ENCODE measurements at regions not wholly inside any gene's neighbourhood (a gene's known extent, or its start where the extent isn't known, plus 50 kb on each side); places are given as distances from the start of the nearest gene placed in this dataset.
A peak's percentile ranks its signal among the peaks of the same experiment; 100 is the strongest.

DNA sequence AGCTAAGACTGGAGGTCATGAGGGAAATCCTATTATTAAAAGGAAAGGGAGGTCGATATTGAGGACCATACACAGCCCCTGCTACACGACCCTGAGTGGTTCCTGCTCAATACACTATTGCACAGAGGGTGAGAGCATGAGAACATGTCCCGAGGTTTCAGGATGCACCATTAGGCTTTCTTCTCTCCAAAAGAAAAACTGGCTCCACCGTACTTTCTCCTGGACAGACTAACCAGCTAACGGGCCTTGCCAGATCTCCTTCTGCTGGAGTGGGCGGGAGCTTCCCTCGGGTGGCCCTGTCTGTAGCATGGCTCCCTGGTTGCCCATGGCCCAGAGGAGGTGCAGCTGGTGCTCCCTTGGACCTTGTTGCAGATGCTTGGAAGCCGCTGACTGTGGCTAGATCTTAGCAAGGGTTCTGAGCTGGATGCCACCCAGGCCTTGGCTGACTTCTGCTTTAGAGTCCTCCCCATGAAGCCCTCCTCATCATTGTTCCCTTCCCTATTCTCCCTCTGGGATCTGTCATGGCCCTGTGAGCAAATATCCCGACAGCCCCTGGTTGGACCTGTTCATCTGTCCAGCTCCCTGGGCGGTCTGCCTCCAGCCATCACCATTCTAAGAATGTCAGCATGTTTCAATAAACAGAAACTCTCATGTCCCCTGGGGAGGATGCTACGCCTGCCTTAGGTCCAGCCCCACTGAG, 52.9 kb upstream of the SHH start:
- H3K36me3 ChIP-seq (ENCODE audit: control insufficient read depth in 2 of 3, insufficient read depth in 3 of 3, low read length in 3 of 3), result no peaks in the 10 kb centered on the region
- no peak overlapping the region for H3K9ac ChIP-seq (ENCODE audit: low read length in 3 of 3)
- intact Hi-C loops (cut with DNase I), result no loop called here
- no peaks in the 10 kb centered on the region for H3K27me3 ChIP-seq (ENCODE audit: control insufficient read depth, insufficient read depth, low read length)
- TF ChIP-seq, protein P1, sequence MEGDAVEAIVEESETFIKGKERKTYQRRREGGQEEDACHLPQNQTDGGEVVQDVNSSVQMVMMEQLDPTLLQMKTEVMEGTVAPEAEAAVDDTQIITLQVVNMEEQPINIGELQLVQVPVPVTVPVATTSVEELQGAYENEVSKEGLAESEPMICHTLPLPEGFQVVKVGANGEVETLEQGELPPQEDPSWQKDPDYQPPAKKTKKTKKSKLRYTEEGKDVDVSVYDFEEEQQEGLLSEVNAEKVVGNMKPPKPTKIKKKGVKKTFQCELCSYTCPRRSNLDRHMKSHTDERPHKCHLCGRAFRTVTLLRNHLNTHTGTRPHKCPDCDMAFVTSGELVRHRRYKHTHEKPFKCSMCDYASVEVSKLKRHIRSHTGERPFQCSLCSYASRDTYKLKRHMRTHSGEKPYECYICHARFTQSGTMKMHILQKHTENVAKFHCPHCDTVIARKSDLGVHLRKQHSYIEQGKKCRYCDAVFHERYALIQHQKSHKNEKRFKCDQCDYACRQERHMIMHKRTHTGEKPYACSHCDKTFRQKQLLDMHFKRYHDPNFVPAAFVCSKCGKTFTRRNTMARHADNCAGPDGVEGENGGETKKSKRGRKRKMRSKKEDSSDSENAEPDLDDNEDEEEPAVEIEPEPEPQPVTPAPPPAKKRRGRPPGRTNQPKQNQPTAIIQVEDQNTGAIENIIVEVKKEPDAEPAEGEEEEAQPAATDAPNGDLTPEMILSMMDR (IDR thresholded peaks at IDR 0.05; ENCODE audit: borderline replicate concordance, extremely low read depth, insufficient read depth), result no peak
- H3K9me3 ChIP-seq (ENCODE audit: control insufficient read depth in 2 of 3, insufficient read depth in 1 of 3, low read length in 3 of 3), result no peaks in the 10 kb centered on the region
- H3K27ac ChIP-seq (ENCODE audit: low read depth in 2 of 2, low read length in 2 of 2), result no peak overlapping the region
- DNase-seq, result peak in 1 of 5 donors; percentile 1
- FAIRE-seq, result no peak
- H3K4me3 ChIP-seq (ENCODE audit: low read length in 3 of 3), result no peak overlapping the region
- H3K4me1 ChIP-seq (ENCODE audit: control insufficient read depth in 2 of 3, insufficient read depth in 2 of 3, low read depth in 1 of 3, low read length in 3 of 3), result peaks cover 0 to 3% (median 0%) of the 10 kb centered on the region in 3 donors

GRCh38 chr7:155864271-155864985, 52.2 kb upstream of the SHH start:
- H3K4me1 ChIP-seq (ENCODE audit: control insufficient read depth in 2 of 3, insufficient read depth in 2 of 3, low read depth in 1 of 3, low read length in 3 of 3), result peaks cover 0 to 3% (median 0%) of the 10 kb centered on the region in 3 donors
- no peak overlapping the region for H3K27ac ChIP-seq (ENCODE audit: low read depth in 2 of 2, low read length in 2 of 2)
- TF ChIP-seq, protein P1 (IDR thresholded peaks at IDR 0.05; ENCODE audit: borderline replicate concordance, extremely low read depth, insufficient read depth), result no peak
- no peaks in the 10 kb centered on the region for H3K36me3 ChIP-seq (ENCODE audit: control insufficient read depth in 2 of 3, insufficient read depth in 3 of 3, low read length in 3 of 3)
- H3K9me3 ChIP-seq (ENCODE audit: control insufficient read depth in 2 of 3, insufficient read depth in 1 of 3, low read length in 3 of 3), result no peaks in the 10 kb centered on the region
- no peak overlapping the region for H3K9ac ChIP-seq (ENCODE audit: low read length in 3 of 3)
- H3K4me3 ChIP-seq (ENCODE audit: low read length in 3 of 3), result no peak overlapping the region
- no peaks in the 10 kb centered on the region for H3K27me3 ChIP-seq (ENCODE audit: control insufficient read depth, insufficient read depth, low read length)
- intact Hi-C loops (cut with DNase I), result no loop called here
- FAIRE-seq (no peak), DNase-seq (no peak)

- Histone ChIP-seq H3K36me3 (ENCODE audit: control insufficient read depth in 2 of 3, insufficient read depth in 3 of 3, low read length in 3 of 3) (no peaks in the 10 kb centered on the region), H3K9me3 (ENCODE audit: control insufficient read depth in 2 of 3, insufficient read depth in 1 of 3, low read length in 3 of 3) (no peaks in the 10 kb centered on the region), H3K27me3 (ENCODE audit: control insufficient read depth, insufficient read depth, low read length) (no peaks in the 10 kb centered on the region), H3K27ac (ENCODE audit: low read depth in 2 of 2, low read length in 2 of 2) (no peak overlapping the region), H3K4me1 (ENCODE audit: control insufficient read depth in 2 of 3, insufficient read depth in 2 of 3, low read depth in 1 of 3, low read length in 3 of 3) (peaks cover 0 to 3% (median 0%) of the 10 kb centered on the region in 3 donors), H3K9ac (ENCODE audit: low read length in 3 of 3) (no peak overlapping the region), H3K4me3 (ENCODE audit: low read length in 3 of 3) (no peak overlapping the region)
- FAIRE-seq, result no peak
- intact Hi-C loops (cut with DNase I), result no loop called here
- TF ChIP-seq, protein P1 (IDR thresholded peaks at IDR 0.05; ENCODE audit: borderline replicate concordance, extremely low read depth, insufficient read depth), result no peak
- peak in 2 of 5 donors; percentile 7 to 16 for DNase-seq
Measured at GRCh38 chr7:155863721-155864151, 51.5 kb upstream of the SHH start.

Data from kidney (tissue), 13 donors.